SK-N-MC (cell line): ENCODE measurements at regions not wholly inside any gene's neighbourhood (a gene's known extent, or its start where the extent isn't known, plus 50 kb on each side); places are given as distances from the start of the nearest gene placed in this dataset.

ENCODE experiments used
- EZH2 ChIP-seq: fragments of 200-600 bp; sonication (generic); IDR thresholded peaks from one replicate; pipeline ENCODE4 v1.6.1; 2017; ENCODE audit warnings: antibody characterized with exemption
- POLR2AphosphoS5 ChIP-seq: IDR thresholded peaks from 2 replicates; pipeline ENCODE4 v1.6.1; 2012; ENCODE audit warnings: mild to moderate bottlenecking, low read depth, low read length, borderline replicate concordance

DNA sequence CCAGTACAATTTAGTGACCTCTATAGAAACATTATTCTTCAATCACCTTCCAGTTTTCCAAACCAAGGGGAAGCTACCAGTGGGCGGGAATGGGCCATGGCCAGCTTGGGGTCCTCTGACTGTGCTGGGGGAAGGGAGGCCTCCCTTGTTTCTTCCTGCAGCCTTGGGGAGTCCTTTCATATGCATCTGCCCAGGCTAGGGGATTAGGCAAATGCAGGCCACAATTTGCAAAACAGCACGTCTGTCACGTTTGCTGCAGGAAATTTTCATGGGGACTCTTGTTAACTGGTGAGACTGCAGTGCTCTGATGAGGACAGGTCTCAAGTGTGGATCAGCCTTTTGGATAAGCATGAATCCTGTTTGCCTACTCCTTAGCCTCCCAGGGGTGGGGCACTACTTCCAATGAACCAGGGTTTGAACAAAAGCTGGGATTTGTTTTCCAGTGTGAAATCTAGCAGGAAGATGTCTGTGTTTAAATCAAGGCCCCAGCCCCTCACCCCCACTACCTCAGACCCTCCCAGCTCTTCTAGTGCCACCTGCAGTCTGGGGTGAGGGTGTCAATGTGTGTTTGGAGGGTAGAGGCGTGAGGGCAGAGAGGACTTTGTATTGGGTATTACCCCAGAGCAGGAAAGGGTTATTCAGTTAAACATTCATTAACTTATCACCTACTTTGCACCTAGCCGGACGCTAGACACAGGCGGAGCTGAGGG lies 219.9 kb downstream of the OPA1 start:
- no peak for TF ChIP-seq POLR2AphosphoS5
- TF ChIP-seq EZH2: no peak
